Spleen (tissue), 7 donors: ENCODE measurements at regions not wholly inside any gene's neighbourhood (a gene's known extent, or its start where the extent isn't known, plus 50 kb on each side); places are given as distances from the start of the nearest gene placed in this dataset.

Experiments used
- POLR2AphosphoS5 ChIP-seq, 3 donors: sonication (generic); formaldehyde crosslinking; IDR thresholded peaks; one replicate each; pipeline ENCODE4 v1.5.1; 2017; ENCODE audit warnings: antibody characterized with exemption in 3 of 3
- TF ChIP-seq, protein P1 (sequence below), 11 experiments: fragments of 200-600 bp in 7 of 11; fragments of 450-650 bp in 4 of 11; sonication (generic) in 4 of 11; IDR thresholded peaks in 8 of 11; conservative IDR thresholded peaks in 3 of 11; 1 replicate in 7 of 11; 2 replicates in 4 of 11; pipeline versions ENCODE4 v1.4.0 to v1.8.0; 2016 to 2021; ENCODE audit warnings: antibody characterized with exemption in 11 of 11, inconsistent platforms in 4 of 11, mild to moderate bottlenecking in 1 of 11
- donor health status: DM: no; HTN: no; CAD: no; lungs with moderate emphysema.
- donor health status: DM: no; HTN: no; CAD: no.
- donor health status: DM: no; HTN: no; CAD: no.

DNA sequence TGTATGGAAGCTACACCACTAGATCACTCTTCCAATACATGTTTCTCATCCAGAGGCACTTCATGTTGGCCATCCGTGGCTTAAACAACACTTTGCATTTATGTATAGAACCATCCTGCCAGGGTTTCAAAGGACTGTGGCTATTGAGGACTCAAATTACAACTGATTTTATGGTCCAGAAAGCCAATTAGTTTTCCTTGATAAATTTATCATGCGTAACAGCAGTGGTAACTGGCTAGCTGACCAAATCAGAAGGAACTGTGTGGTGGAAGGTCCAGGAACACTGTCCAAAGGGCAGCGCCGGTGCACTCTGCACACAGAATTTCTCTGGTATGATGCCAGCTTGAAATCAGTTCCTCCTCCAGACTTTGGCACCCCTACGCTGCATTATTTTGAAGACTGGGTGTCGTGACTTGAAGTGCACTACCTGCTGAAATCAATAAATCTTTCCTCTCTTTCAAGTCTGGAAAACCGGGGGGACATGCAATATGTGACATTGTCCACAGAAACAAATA lies 69.3 kb upstream of the TMEM252 start:
- TF ChIP-seq, protein P1, sequence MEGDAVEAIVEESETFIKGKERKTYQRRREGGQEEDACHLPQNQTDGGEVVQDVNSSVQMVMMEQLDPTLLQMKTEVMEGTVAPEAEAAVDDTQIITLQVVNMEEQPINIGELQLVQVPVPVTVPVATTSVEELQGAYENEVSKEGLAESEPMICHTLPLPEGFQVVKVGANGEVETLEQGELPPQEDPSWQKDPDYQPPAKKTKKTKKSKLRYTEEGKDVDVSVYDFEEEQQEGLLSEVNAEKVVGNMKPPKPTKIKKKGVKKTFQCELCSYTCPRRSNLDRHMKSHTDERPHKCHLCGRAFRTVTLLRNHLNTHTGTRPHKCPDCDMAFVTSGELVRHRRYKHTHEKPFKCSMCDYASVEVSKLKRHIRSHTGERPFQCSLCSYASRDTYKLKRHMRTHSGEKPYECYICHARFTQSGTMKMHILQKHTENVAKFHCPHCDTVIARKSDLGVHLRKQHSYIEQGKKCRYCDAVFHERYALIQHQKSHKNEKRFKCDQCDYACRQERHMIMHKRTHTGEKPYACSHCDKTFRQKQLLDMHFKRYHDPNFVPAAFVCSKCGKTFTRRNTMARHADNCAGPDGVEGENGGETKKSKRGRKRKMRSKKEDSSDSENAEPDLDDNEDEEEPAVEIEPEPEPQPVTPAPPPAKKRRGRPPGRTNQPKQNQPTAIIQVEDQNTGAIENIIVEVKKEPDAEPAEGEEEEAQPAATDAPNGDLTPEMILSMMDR (IDR thresholded peaks at IDR 0.05 in 8 of 11, conservative IDR thresholded peaks at IDR 0.05 in 3 of 11): no peak
- TF ChIP-seq POLR2AphosphoS5 (IDR thresholded peaks at IDR 0.05): no peak
